GM18499 (cell line): ENCODE measurements at regions not wholly inside any gene's neighbourhood (a gene's known extent, or its start where the extent isn't known, plus 50 kb on each side); places are given as distances from the start of the nearest gene placed in this dataset.
"Not testable (repeated sequence)": the region's sequence is repeated elsewhere in the genome, so short reads cannot be mapped to it uniquely, and the experiment has no call there.

ENCODE experiments used
- ATAC-seq: cut with Tn5 transposase; IDR thresholded peaks from one replicate; pipeline ENCODE4 v1.9.1; 2021; ENCODE audit warnings: moderate number of reproducible peaks; ENCODE audit not compliant: insufficient read depth, unreplicated experiment

GRCh38 chr10:118962331-118962868 lies 67.1 kb upstream of the NANOS1 start:
- ATAC-seq: not testable (repeated sequence)

- no peak for ATAC-seq
Observed at GRCh38 chr10:118963341-118963740, 66.2 kb upstream of the NANOS1 start.

GRCh38 chr10:118963933-118964332 lies 65.6 kb upstream of the NANOS1 start:
- ATAC-seq: no peak

- not testable (repeated sequence) for ATAC-seq
Observed at GRCh38 chr10:118964476-118964875, 65.0 kb upstream of the NANOS1 start.

GRCh38 chr10:118965096-118965495 lies 64.4 kb upstream of the NANOS1 start:
- ATAC-seq: no peak

- no peak for ATAC-seq
Observed at GRCh38 chr10:118965645-118966044, 63.9 kb upstream of the NANOS1 start.

GRCh38 chr10:118966076-118966849 lies 63.3 kb upstream of the NANOS1 start:
- no peak for ATAC-seq

GRCh38 chr10:118966850-118967125 lies 62.7 kb upstream of the NANOS1 start:
- no peak for ATAC-seq

GRCh38 chr10:118967160-118967559 lies 62.4 kb upstream of the NANOS1 start:
- no peak for ATAC-seq

GRCh38 chr10:118968060-118968459 lies 61.5 kb upstream of the NANOS1 start:
- ATAC-seq: no peak

- ATAC-seq: no peak
Observed at GRCh38 chr10:118968482-118968881, 61.0 kb upstream of the NANOS1 start.

- no peak for ATAC-seq
Observed at GRCh38 chr10:118969014-118969413, 60.5 kb upstream of the NANOS1 start.

- no peak for ATAC-seq
Observed at GRCh38 chr10:118970770-118971169, 58.7 kb upstream of the NANOS1 start.

GRCh38 chr10:118971187-118971586 lies 58.3 kb upstream of the NANOS1 start:
- no peak for ATAC-seq

- ATAC-seq: no peak
Observed at GRCh38 chr10:118971876-118972275, 57.6 kb upstream of the NANOS1 start.

- ATAC-seq: no peak
Observed at GRCh38 chr10:118973744-118974143, 55.8 kb upstream of the NANOS1 start.

GRCh38 chr10:118974951-118975350 lies 54.6 kb upstream of the NANOS1 start:
- no peak for ATAC-seq

GRCh38 chr10:118976219-118976618 lies 53.3 kb upstream of the NANOS1 start:
- not testable (repeated sequence) for ATAC-seq

- ATAC-seq: no peak
Observed at GRCh38 chr10:118977022-118977599, 52.4 kb upstream of the NANOS1 start.

- ATAC-seq: no peak
Observed at GRCh38 chr10:118977835-118978234, 51.7 kb upstream of the NANOS1 start.

- no peak for ATAC-seq
Observed at GRCh38 chr10:118978316-118978997, 51.1 kb upstream of the NANOS1 start.
